SU-DHL-6 (cell line): ENCODE measurements at regions not wholly inside any gene's neighbourhood (a gene's known extent, or its start where the extent isn't known, plus 50 kb on each side); places are given as distances from the start of the nearest gene placed in this dataset.
"Not testable (repeated sequence)": the region's sequence is repeated elsewhere in the genome, so short reads cannot be mapped to it uniquely, and the experiment has no call there.

Source experiments
- EZH2phosphoT487 ChIP-seq: fragments of 200-600 bp; sonication (generic), shearing (Covaris generic); conservative IDR thresholded peaks from 2 replicates; pipeline ENCODE4 v1.6.1; 2018; ENCODE audit warnings: mild to moderate bottlenecking, antibody characterized with exemption, low read length, moderate library complexity, mixed read lengths
- TF ChIP-seq, protein P1 (sequence below): fragments of 200-600 bp; sonication (generic); IDR thresholded peaks from one replicate; pipeline ENCODE4 v1.5.1; 2017; ENCODE audit warnings: antibody characterized with exemption, mild to moderate bottlenecking, low read length, moderate library complexity; ENCODE audit not compliant: insufficient read depth, poor library complexity, severe bottlenecking

DNA sequence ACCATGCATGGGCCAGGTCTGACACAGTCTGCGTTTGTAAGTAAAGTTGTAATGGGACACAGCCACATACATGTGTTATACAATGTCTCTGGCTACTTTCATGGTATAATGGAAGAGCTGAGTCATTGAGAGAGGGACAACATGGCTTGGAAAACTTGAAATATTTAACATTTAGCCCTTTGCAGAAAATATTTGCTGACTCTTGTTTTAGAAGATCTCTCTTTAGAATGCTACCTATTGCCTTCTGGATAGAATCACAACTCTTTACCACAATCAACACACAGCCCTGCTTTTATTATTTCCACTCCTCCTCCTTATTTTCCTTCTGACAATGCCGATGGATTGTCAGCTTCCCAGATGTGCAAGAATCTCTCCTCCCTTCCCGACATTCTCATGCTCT is 138.4 kb upstream of the DUSP22 start:
- TF ChIP-seq EZH2phosphoT487: not testable (repeated sequence)
- TF ChIP-seq, protein P1, sequence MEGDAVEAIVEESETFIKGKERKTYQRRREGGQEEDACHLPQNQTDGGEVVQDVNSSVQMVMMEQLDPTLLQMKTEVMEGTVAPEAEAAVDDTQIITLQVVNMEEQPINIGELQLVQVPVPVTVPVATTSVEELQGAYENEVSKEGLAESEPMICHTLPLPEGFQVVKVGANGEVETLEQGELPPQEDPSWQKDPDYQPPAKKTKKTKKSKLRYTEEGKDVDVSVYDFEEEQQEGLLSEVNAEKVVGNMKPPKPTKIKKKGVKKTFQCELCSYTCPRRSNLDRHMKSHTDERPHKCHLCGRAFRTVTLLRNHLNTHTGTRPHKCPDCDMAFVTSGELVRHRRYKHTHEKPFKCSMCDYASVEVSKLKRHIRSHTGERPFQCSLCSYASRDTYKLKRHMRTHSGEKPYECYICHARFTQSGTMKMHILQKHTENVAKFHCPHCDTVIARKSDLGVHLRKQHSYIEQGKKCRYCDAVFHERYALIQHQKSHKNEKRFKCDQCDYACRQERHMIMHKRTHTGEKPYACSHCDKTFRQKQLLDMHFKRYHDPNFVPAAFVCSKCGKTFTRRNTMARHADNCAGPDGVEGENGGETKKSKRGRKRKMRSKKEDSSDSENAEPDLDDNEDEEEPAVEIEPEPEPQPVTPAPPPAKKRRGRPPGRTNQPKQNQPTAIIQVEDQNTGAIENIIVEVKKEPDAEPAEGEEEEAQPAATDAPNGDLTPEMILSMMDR: not testable (repeated sequence)
